Erythroblast (primary cell): ENCODE measurements at regions not wholly inside any gene's neighbourhood (a gene's known extent, or its start where the extent isn't known, plus 50 kb on each side); places are given as distances from the start of the nearest gene placed in this dataset.

Experiments
- GATA1 ChIP-seq: IDR thresholded peaks from 2 replicates; pipeline ENCODE4 v1.6.1; 2011; ENCODE audit warnings: low read depth, mild to moderate bottlenecking, control low read depth, low read length, moderate library complexity
- POLR2A ChIP-seq: IDR thresholded peaks from 2 replicates; pipeline ENCODE4 v1.6.1; 2011; ENCODE audit warnings: mild to moderate bottlenecking, low read length

GRCh38 chr20:17062712-17063111 is 164.1 kb upstream of the PCSK2 start:
- TF ChIP-seq POLR2A (no peak), GATA1 (no peak)
